ENCODE measurements at regions not wholly inside any gene's neighbourhood (a gene's known extent, or its start where the extent isn't known, plus 50 kb on each side); places are given as distances from the start of the nearest gene placed in this dataset.

DNA sequence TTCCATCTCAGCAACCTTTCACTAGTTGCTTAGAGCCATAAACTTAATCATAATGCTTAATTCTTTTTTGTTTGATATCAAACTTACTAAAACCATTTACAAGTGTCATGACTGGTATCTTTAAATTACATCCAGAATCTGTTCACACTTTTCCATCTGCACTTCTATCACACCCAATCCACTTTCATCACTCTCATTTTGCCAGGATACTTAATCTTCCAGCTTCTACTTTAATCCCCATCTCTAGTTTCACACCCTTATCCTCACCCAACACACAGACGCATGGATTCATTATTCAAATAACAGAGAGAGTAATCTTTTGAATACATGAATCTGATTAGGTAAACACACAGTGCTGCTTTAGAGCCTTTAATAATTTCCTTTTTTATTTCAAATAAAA lies 828.4 kb downstream of the HACE1 start:
- no peaks in the 10 kb centered on the region for H3K27me3 ChIP-seq (ENCODE audit: insufficient read depth, low read length)
- H3K9me3 ChIP-seq (ENCODE audit: low read length) = no peaks in the 10 kb centered on the region
- no peaks in the 10 kb centered on the region for H3F3A ChIP-seq (ENCODE audit: insufficient read depth, low read length)
- H4K20me1 ChIP-seq (ENCODE audit: insufficient read depth, low read length) = no peaks in the 10 kb centered on the region
- H3K9me2 ChIP-seq (ENCODE audit: low read depth, low read length) = no peaks in the 10 kb centered on the region
- H3K36me3 ChIP-seq (ENCODE audit: insufficient read depth, low read length) = no peaks in the 10 kb centered on the region
- no peak overlapping the region for H2AFZ ChIP-seq (ENCODE audit: low read length)
- TF ChIP-seq, protein P1, sequence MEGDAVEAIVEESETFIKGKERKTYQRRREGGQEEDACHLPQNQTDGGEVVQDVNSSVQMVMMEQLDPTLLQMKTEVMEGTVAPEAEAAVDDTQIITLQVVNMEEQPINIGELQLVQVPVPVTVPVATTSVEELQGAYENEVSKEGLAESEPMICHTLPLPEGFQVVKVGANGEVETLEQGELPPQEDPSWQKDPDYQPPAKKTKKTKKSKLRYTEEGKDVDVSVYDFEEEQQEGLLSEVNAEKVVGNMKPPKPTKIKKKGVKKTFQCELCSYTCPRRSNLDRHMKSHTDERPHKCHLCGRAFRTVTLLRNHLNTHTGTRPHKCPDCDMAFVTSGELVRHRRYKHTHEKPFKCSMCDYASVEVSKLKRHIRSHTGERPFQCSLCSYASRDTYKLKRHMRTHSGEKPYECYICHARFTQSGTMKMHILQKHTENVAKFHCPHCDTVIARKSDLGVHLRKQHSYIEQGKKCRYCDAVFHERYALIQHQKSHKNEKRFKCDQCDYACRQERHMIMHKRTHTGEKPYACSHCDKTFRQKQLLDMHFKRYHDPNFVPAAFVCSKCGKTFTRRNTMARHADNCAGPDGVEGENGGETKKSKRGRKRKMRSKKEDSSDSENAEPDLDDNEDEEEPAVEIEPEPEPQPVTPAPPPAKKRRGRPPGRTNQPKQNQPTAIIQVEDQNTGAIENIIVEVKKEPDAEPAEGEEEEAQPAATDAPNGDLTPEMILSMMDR (IDR thresholded peaks at IDR 0.05; ENCODE audit: low read length) = no peak
- no peak for TF ChIP-seq EZH2 (IDR thresholded peaks at IDR 0.05; ENCODE audit: borderline replicate concordance, low read length)
- H3K4me2 ChIP-seq (ENCODE audit: low read length) = no peak overlapping the region
- H3K4me1 ChIP-seq (ENCODE audit: insufficient read depth, low read length, severe bottlenecking) = no peaks in the 10 kb centered on the region
- H3K27ac ChIP-seq (ENCODE audit: low read depth, low read length, poor library complexity, severe bottlenecking) = no peak overlapping the region
- no peaks in the 10 kb centered on the region for H3K79me2 ChIP-seq (ENCODE audit: insufficient read depth, low read length)
- no peak overlapping the region for H3K4me3 ChIP-seq (ENCODE audit: low read depth, low read length, poor library complexity, severe bottlenecking)
- H3K9ac ChIP-seq (ENCODE audit: low read length) = no peak overlapping the region

DNA sequence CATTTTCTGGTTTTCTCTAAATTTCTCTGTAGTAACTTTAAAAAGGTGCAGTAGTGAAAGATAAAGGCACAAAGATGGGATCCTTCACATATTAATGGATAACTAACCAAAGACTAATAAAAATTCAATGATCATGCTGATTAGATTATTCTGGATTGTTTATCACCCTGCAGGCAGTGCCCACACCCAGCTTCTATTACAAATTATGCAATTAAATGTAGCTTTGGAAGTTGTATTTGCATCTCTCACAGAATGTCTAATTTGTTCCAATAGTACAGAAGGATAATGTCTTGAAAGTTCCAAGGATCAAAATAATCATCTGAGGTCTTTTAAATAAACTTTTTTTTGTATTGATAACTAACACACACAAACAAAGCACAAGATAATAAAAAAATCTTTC lies 837.6 kb downstream of the HACE1 start:
- Histone ChIP-seq H3K9ac (ENCODE audit: low read length) (no peak overlapping the region), H3K27ac (ENCODE audit: low read depth, low read length, poor library complexity, severe bottlenecking) (no peak overlapping the region), H4K20me1 (ENCODE audit: insufficient read depth, low read length) (no peaks in the 10 kb centered on the region), H3F3A (ENCODE audit: insufficient read depth, low read length) (no peaks in the 10 kb centered on the region), H3K9me3 (ENCODE audit: low read length) (no peaks in the 10 kb centered on the region), H3K4me3 (ENCODE audit: low read depth, low read length, poor library complexity, severe bottlenecking) (no peak overlapping the region), H3K4me1 (ENCODE audit: insufficient read depth, low read length, severe bottlenecking) (no peaks in the 10 kb centered on the region), H3K79me2 (ENCODE audit: insufficient read depth, low read length) (no peaks in the 10 kb centered on the region), H3K9me2 (ENCODE audit: low read depth, low read length) (no peaks in the 10 kb centered on the region), H3K36me3 (ENCODE audit: insufficient read depth, low read length) (no peaks in the 10 kb centered on the region), H3K27me3 (ENCODE audit: insufficient read depth, low read length) (no peaks in the 10 kb centered on the region), H3K4me2 (ENCODE audit: low read length) (no peak overlapping the region), H2AFZ (ENCODE audit: low read length) (no peak overlapping the region)
- no peak for TF ChIP-seq EZH2 (IDR thresholded peaks at IDR 0.05; ENCODE audit: borderline replicate concordance, low read length)
- TF ChIP-seq, protein P1 (IDR thresholded peaks at IDR 0.05; ENCODE audit: low read length) = no peak

DNA sequence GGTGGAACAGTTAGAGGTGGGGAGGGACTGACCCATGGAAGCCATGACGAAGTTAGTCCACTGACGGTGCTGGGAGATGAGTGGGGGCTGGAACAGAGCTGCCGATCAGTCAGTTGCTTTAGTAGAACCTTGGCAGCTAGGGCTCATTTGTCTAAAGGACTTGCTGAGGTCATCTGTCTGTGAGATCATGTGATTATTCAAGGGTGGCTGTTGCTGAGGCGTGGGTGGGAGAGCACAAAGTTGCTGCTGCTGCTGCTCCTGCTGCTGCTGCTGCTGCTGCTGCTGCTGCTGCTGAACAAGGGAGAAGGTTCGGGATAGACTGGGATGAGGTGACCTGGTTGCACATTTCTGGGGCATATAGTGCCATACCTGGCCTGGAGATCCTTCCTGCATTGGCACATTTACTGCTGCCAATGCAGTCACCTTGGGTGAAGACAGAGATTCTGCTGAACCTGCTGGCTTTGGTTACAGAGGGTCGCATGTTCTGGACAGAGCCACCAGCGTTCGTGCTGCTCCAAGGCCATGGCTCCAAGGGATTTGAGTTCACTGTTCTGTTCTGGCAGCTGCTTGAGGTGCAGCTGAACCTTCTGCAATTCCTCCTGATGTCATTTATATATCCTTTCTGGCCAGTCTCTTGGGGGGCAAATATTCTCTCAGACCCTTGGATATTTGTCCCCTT lies 840.5 kb downstream of the HACE1 start:
- H3K4me2 ChIP-seq (ENCODE audit: low read length) = no peak overlapping the region
- TF ChIP-seq, protein P1 (IDR thresholded peaks at IDR 0.05; ENCODE audit: low read length) = no peak
- TF ChIP-seq EZH2 (IDR thresholded peaks at IDR 0.05; ENCODE audit: borderline replicate concordance, low read length) = no peak
- H3K4me3 ChIP-seq (ENCODE audit: low read depth, low read length, poor library complexity, severe bottlenecking) = no peak overlapping the region
- no peaks in the 10 kb centered on the region for H3K79me2 ChIP-seq (ENCODE audit: insufficient read depth, low read length)
- no peak overlapping the region for H3K27ac ChIP-seq (ENCODE audit: low read depth, low read length, poor library complexity, severe bottlenecking)
- H4K20me1 ChIP-seq (ENCODE audit: insufficient read depth, low read length) = no peaks in the 10 kb centered on the region
- no peaks in the 10 kb centered on the region for H3K36me3 ChIP-seq (ENCODE audit: insufficient read depth, low read length)
- H3K27me3 ChIP-seq (ENCODE audit: insufficient read depth, low read length) = no peaks in the 10 kb centered on the region
- no peaks in the 10 kb centered on the region for H3K4me1 ChIP-seq (ENCODE audit: insufficient read depth, low read length, severe bottlenecking)
- H3K9me2 ChIP-seq (ENCODE audit: low read depth, low read length) = no peaks in the 10 kb centered on the region
- H3K9me3 ChIP-seq (ENCODE audit: low read length) = no peaks in the 10 kb centered on the region
- H2AFZ ChIP-seq (ENCODE audit: low read length) = no peak overlapping the region
- no peaks in the 10 kb centered on the region for H3F3A ChIP-seq (ENCODE audit: insufficient read depth, low read length)
- H3K9ac ChIP-seq (ENCODE audit: low read length) = no peak overlapping the region

Measured in OCI-LY1 (cell line).